GM19328 (cell line): ENCODE measurements at regions not wholly inside any gene's neighbourhood (a gene's known extent, or its start where the extent isn't known, plus 50 kb on each side); places are given as distances from the start of the nearest gene placed in this dataset.

Experiments
- ATAC-seq: cut with Tn5 transposase; IDR thresholded peaks from one replicate; pipeline ENCODE4 v1.9.1; 2021; ENCODE audit warnings: mild to moderate bottlenecking, moderate library complexity; ENCODE audit not compliant: unreplicated experiment

DNA sequence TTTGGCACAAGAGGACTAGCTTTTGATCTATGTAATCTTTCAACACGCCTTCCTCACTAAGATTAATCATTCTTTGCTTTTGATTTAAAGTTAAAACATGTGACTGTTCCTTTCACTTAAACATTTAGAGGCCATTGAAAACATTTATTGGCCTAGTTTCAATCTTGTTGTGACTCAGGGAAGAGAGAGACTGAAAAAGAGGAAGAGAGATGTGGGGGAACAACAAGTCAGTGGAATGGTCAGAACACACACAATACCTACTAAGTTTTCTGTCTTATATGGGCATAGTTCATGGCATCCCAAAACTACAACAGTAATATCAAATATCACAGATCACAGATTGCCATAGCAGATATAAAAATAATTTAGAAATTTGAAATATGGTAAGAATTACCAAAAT, 812.9 kb upstream of the AGA start:
- ATAC-seq: no peak

DNA sequence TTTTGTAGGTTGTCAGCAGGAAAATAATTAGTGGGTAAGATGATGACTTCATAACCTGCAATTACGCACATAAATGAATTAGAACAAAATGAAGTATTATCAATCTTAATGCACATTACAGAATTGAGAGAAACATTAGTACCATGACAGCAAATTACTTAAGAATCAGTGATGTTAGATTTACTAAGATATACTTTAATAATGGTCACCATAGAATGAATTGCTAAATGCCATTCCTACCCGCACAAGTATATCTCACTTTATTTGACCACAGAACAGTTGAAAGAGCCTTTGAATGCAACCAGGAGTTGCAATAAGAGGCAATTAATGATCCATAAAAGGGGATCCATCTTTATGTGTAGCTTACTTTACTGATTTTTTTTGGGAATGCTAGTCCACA, 816.4 kb upstream of the AGA start:
- ATAC-seq: no peak

DNA sequence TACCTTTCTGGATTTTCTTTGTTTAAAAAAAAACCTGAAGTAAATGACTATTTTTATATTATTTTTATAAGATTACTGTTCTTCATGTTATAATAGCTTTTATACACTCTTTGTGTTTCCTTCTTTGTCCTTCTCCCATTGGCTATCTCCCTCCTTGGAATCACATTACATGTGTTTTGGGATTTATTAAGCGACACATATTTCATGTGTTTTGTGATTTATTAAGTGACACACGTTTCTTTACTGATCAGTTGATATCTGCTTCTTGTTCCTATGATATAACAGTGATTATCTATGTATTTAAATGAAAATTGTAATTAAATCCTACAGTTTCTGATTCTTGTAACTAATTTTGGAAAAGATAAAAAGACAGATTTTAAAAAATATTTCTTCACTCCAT, 817.3 kb upstream of the AGA start:
- no peak for ATAC-seq

GRCh38 chr4:178264001-178264400, 821.8 kb upstream of the AGA start:
- ATAC-seq: no peak

GRCh38 chr4:178271386-178271785, 829.1 kb upstream of the AGA start:
- ATAC-seq: no peak

- no peak for ATAC-seq
These were observed 830.9 kb upstream of the AGA start for GRCh38 chr4:178273168-178273567.

- no peak for ATAC-seq
These were observed 833.6 kb upstream of the AGA start for GRCh38 chr4:178275671-178276360.

DNA sequence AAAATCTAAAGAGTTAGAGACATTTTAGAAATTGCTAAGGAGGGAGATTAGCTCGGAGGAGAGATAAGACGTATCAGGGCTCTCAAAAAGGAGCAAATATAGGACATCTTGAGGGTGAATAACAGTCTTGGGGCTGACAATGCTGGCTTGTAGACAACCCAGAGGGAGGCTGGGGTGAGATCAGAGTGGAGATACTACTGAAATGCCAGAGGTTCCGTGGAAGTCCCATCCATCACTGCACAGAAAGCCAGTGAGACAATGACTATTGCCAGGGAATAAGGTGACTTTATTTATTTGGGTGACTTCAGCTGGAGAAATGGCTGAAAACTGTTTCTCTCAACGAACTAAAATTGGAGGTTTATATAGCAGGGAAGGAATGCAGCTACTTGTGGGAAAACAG, 838.1 kb upstream of the AGA start:
- ATAC-seq: no peak

GRCh38 chr4:178288462-178288861, 846.2 kb upstream of the AGA start:
- ATAC-seq: no peak

GRCh38 chr4:178293601-178294000, 851.4 kb upstream of the AGA start:
- no peak for ATAC-seq

- no peak for ATAC-seq
These were observed 854.4 kb upstream of the AGA start for GRCh38 chr4:178296669-178297068.

DNA sequence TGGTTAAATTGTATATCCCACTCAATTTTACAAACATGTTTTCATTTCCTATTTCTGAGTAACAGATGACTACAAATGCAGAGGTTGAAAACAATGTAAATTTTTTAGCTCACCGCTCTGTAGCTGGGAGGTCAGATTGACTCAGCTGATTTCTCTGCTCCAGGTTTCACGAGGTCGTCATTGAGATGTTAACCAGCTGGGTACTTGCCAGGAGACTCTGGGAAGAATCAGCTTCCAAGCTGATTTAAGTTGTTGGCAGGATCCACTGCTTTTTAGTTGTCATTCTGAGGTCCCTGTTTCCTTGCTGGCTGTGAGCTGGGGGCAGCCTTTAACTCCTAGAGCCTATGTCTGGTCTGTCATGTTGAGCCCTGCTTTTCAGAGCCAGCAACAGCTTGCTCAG, 864.3 kb upstream of the AGA start:
- no peak for ATAC-seq

GRCh38 chr4:178309890-178310289, 867.7 kb upstream of the AGA start:
- ATAC-seq: no peak

DNA sequence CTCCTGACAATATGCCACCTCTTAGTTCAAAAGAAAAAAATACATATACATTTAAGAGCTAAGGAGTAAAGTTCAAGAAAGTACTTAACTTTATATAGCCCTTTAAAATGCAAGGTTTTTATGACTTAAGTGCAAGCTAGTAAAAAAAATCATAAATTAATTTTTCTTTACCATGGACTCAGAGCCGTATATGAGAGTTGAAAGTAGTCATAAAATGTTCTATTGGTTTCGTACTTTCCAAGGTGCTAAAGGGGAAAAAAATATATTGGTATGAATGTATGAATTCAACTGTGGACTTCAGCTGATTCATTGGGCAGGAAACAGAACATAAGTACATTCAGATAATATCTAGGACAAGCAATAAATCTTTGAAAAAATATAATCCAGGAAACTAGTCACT, 869.8 kb upstream of the AGA start:
- no peak for ATAC-seq

DNA sequence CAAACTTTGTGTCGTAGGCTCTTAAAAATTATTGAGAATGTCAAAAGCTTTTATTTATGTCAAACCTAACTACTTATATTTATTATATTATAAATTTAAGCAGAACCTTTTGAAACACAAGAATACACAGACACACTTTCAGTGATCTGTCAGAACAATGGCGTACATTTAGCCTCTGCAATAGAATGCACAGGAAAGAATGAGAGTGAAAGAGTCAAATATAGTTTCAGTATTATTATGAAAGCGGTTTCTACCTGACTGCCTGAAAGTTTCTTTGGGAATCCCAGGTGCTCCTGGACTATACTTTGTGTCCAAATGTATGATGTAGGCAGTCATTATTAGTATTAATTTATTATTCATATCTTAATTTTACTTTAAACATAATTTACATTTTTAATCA, 872.0 kb upstream of the AGA start:
- no peak for ATAC-seq

DNA sequence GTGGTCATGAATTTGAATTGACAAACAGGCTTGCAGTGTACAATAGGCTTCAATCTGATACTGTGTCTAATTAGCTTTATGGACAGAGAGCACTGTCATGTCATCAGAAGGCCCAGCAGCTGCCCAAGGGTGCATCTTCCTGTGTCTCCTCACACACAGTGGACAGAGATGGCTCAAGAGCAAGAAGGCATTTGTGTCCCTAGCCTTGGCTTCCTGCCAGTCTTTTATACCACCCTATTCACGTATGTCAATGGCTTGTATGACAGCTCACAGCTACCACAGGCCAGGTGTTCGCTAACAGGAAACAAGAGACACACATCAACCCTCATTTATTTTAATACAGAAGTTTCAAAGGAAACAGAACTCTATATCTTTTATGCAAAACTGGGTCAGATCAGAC, 874.0 kb upstream of the AGA start:
- no peak for ATAC-seq

GRCh38 chr4:178320003-178320402, 877.8 kb upstream of the AGA start:
- no peak for ATAC-seq

GRCh38 chr4:178322524-178323183, 880.4 kb upstream of the AGA start:
- ATAC-seq: no peak

DNA sequence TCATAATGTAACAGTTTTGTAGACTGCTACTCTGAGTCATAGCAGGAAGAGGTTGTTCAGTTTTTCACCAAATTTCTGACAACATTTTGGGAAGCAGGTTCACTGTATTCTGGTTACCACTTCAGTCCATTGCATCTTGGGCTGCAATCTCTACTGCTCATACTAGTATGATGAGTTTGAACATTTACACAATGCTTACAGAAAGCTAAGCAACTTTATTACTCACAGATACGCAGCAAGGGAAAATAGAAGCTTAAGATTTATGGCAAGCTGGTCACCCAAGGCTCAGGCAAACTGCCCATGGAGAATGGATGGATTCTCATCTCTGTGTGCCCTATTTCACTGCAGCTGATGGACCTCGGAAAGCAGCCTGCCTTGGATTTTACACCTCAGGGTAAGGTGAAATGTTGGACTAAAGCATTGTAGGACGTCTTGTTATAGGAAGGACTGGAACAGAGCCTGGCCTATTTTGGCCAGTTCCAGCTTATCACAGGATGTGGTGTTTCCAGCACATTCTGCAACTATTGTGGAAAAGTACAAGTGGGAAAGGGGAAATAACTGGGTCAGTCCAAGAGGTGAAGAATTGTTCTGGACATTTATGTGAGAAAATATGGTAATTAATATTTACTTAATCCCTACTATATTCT, 887.1 kb upstream of the AGA start:
- no peak for ATAC-seq

DNA sequence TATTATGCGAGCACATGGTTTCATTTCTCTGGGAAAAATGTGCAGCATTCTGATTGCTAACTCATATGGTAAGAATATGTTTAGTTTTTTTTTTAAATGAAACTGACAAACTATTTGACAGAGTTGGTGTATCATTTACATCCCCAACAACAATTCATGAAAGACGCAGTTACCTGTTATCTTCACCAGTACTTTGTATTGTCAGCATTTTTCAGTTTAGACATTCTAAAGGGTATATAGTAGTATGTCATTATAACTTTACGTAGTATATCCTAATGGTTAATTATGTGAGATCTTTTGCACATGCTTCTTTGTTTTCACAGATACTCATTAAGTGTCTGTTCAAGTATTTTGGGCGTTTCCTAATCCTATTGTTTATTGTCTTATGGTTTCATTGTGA, 891.1 kb upstream of the AGA start:
- ATAC-seq: no peak

DNA sequence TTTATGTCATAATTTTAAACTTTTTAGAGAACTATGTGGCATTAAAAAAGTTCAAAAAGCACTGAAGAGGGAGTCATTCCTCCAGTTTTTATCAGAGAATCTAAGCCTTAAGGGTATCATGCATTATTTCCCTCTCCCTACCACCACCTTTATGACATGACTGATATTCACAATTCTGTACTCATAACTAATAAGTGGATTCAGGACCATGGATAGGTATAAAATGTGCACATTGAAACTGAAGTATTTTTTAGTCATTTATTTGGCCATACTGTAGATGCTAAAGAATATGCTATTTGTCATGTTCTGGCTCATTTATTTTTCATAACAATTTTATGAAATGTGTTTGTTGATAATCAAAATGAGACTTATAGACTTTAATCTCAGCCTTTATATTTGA, 897.5 kb upstream of the AGA start:
- ATAC-seq: no peak

DNA sequence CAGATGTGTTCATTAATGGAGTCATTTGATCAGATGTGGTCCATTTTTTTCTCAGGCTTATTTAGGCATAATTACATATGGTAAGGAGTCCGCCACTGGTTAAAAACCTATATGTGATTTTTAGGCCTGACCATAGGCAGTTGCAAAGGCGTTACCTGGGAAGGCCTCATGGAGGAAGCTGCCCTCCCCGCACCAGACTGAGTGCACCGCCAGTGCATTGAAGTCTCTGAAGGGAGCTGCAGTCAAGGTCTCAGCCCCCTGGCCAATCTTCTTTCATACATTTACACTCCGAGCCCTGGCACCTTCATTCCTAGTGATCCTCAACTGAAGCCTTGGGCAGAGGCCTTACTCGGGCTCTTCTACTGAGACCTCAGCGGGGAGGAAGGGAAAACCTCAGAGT, 898.2 kb upstream of the AGA start:
- no peak for ATAC-seq
